H1 (cell line): ENCODE measurements at regions not wholly inside any gene's neighbourhood (a gene's known extent, or its start where the extent isn't known, plus 50 kb on each side); places are given as distances from the start of the nearest gene placed in this dataset.

Source experiments
- CTCF ChIA-PET: fragments of 300-600 bp; sonication (Branson Sonifier 250); formaldehyde crosslinking; loops from one replicate; lab custom pipeline; 2021; ENCODE audit not compliant: partially characterized antibody; lab: Charles Lee
- POLR2A ChIA-PET: fragments of 300-600 bp; sonication (Branson Sonifier 250); formaldehyde crosslinking; loops from one replicate; lab custom pipeline; 2021; ENCODE audit warnings: inconsistent platforms; ENCODE audit not compliant: partially characterized antibody; lab: Charles Lee
- DNase-seq, 2 experiments: peaks; one replicate each; pipeline versions ENCODE4 v3.0.0 to v3.0.0-alpha.2; 2010 to 2022; ENCODE audit warnings: low spot score in 2 of 2, low read depth in 1 of 2, mixed read lengths in 1 of 2
- FAIRE-seq: peaks from 2 replicates; lab custom pipeline; 2011; peaks lifted over from hg19 to GRCh38; lab: Jason Lieb, UNC
- H2AFZ ChIP-seq: 2 replicates; pipeline ENCODE4 v1.8.1; 2012; ENCODE audit warnings: low read length, inconsistent platforms
- H2AK5ac ChIP-seq: 2 replicates; pipeline ENCODE4 v1.6.1; 2013; ENCODE audit warnings: low read depth, low read length
- H2BK120ac ChIP-seq: replicated peaks from 2 replicates; pipeline ENCODE3; 2013; ENCODE audit warnings: low read depth, low read length, inconsistent platforms
- H2BK12ac ChIP-seq: 2 replicates; pipeline ENCODE4 v1.6.1; 2013; ENCODE audit warnings: low read depth, low read length
- H2BK15ac ChIP-seq: 2 replicates; pipeline ENCODE4 v1.6.1; 2013; ENCODE audit warnings: low read length
- H2BK20ac ChIP-seq: 2 replicates; pipeline ENCODE4 v1.6.1; 2013; ENCODE audit warnings: low read length
- H2BK5ac ChIP-seq: 2 replicates; pipeline ENCODE4 v1.6.1; 2013; ENCODE audit warnings: low read depth, low read length
- H3K14ac ChIP-seq: 2 replicates; pipeline ENCODE4 v1.6.1; 2013; ENCODE audit warnings: inconsistent platforms; ENCODE audit not compliant: insufficient read length
- H3K18ac ChIP-seq: 2 replicates; pipeline ENCODE4 v1.6.1; 2013; ENCODE audit warnings: low read length; ENCODE audit errors: extremely low read depth
- H3K23ac ChIP-seq: 2 replicates; pipeline ENCODE4 v1.6.1; 2013; ENCODE audit warnings: inconsistent platforms; ENCODE audit not compliant: insufficient read length
- H3K23me2 ChIP-seq: 2 replicates; pipeline ENCODE4 v1.6.1; 2013; ENCODE audit warnings: low read depth, low read length
- H3K27ac ChIP-seq: 2 replicates; pipeline ENCODE4 v1.6.1; 2011; ENCODE audit warnings: low read depth, low read length, inconsistent platforms
- H3K27me3 ChIP-seq, 4 experiments: replicated peaks in 1 of 4; 1 replicate in 1 of 4; 2 replicates in 3 of 4; pipeline versions ENCODE4 v1.6.1 to v1.8.1; 2011 to 2013; ENCODE audit warnings: low read length in 3 of 4, mild to moderate bottlenecking in 3 of 4, inconsistent platforms in 2 of 4, mixed read lengths in 2 of 4, moderate library complexity in 1 of 4; ENCODE audit not compliant: control insufficient read depth in 3 of 4, insufficient read depth in 3 of 4; ENCODE audit errors: extremely low read depth in 1 of 4
- H3K36me3 ChIP-seq, 4 experiments: 2 replicates each; pipeline versions ENCODE4 v1.6.1 to v1.8.1; 2011 to 2013; ENCODE audit warnings: mild to moderate bottlenecking in 4 of 4, low read length in 3 of 4, moderate library complexity in 2 of 4, control low read depth in 1 of 4, inconsistent platforms in 1 of 4; ENCODE audit not compliant: insufficient read depth in 4 of 4, control insufficient read depth in 2 of 4
- H3K4ac ChIP-seq: replicated peaks from 2 replicates; pipeline ENCODE3; 2013; ENCODE audit warnings: low read length, low read depth, mixed read lengths, inconsistent platforms; ENCODE audit not compliant: insufficient read length
- H3K4me1 ChIP-seq, 4 experiments: replicated peaks in 1 of 4; 1 replicate in 1 of 4; 2 replicates in 3 of 4; pipeline versions ENCODE4 v1.6.1 to v1.8.1; 2011 to 2013; ENCODE audit warnings: low read length in 3 of 4, inconsistent platforms in 2 of 4, mixed read lengths in 1 of 4; ENCODE audit not compliant: insufficient read depth in 4 of 4, control insufficient read depth in 3 of 4
- H3K4me2 ChIP-seq, 2 experiments: 2 replicates each; pipeline versions ENCODE4 v1.6.1 to v1.8.1; 2011 to 2013; ENCODE audit warnings: low read depth in 2 of 2, low read length in 2 of 2, control low read depth in 1 of 2, inconsistent platforms in 1 of 2, mild to moderate bottlenecking in 1 of 2; ENCODE audit not compliant: insufficient read depth in 1 of 2
- H3K4me3 ChIP-seq, 4 experiments: fragments of 200-600, 300-600 bp in 1 of 4; sonication (generic), shearing (Covaris generic), sonication (Bioruptor Twin) in 1 of 4; 2 replicates each; pipeline versions ENCODE4 v1.5.1 to v1.8.1; 2011 to 2016; ENCODE audit warnings: low read length in 4 of 4, low read depth in 3 of 4, control low read depth in 2 of 4, inconsistent platforms in 2 of 4, mild to moderate bottlenecking in 2 of 4, mixed read lengths in 1 of 4, moderate library complexity in 1 of 4; ENCODE audit not compliant: insufficient read depth in 2 of 4; ENCODE audit errors: extremely low read depth in 1 of 4
- H3K56ac ChIP-seq: replicated peaks from 2 replicates; pipeline ENCODE3; 2013; ENCODE audit warnings: low read depth, mild to moderate bottlenecking, mixed read lengths, low read length, inconsistent platforms; ENCODE audit not compliant: insufficient read length
- H3K79me1 ChIP-seq: 2 replicates; pipeline ENCODE4 v1.6.1; 2013; ENCODE audit warnings: low read depth, low read length, control low read depth
- H3K79me2 ChIP-seq, 2 experiments: 2 replicates each; pipeline versions ENCODE4 v1.6.1 to v1.8.1; 2012 to 2013; ENCODE audit warnings: low read length in 2 of 2, mild to moderate bottlenecking in 2 of 2, inconsistent platforms in 1 of 2; ENCODE audit not compliant: insufficient read depth in 2 of 2, control insufficient read depth in 1 of 2
- H3K9ac ChIP-seq, 4 experiments: replicated peaks in 1 of 4; 1 replicate in 1 of 4; 2 replicates in 3 of 4; pipeline versions ENCODE4 v1.6.1 to v1.8.1; 2011 to 2013; ENCODE audit warnings: low read depth in 3 of 4, low read length in 3 of 4, control low read depth in 2 of 4, mild to moderate bottlenecking in 2 of 4, moderate library complexity in 2 of 4, inconsistent platforms in 1 of 4; ENCODE audit errors: extremely low read depth in 1 of 4
- H3K9me3 ChIP-seq, 2 experiments: 2 replicates each; pipeline versions ENCODE4 v1.6.1 to v1.8.1; 2012 to 2013; ENCODE audit warnings: mild to moderate bottlenecking in 2 of 2, moderate library complexity in 2 of 2, control low read depth in 1 of 2, inconsistent platforms in 1 of 2, low read depth in 1 of 2, low read length in 1 of 2, mixed read lengths in 1 of 2; ENCODE audit not compliant: insufficient read depth in 2 of 2
- H4K20me1 ChIP-seq, 2 experiments: replicated peaks in 1 of 2; 2 replicates each; pipeline versions ENCODE3 to v1.8.1; 2011 to 2013; ENCODE audit warnings: inconsistent platforms in 2 of 2, low read length in 2 of 2, mild to moderate bottlenecking in 1 of 2; ENCODE audit not compliant: insufficient read depth in 2 of 2, control insufficient read depth in 1 of 2
- H4K5ac ChIP-seq: 2 replicates; pipeline ENCODE4 v1.6.1; 2013; ENCODE audit warnings: low read length, low read depth, mixed read lengths, inconsistent platforms; ENCODE audit not compliant: insufficient read length
- H4K8ac ChIP-seq: 2 replicates; pipeline ENCODE4 v1.8.0; 2013; ENCODE audit warnings: mild to moderate bottlenecking, moderate library complexity, low read length, inconsistent platforms; ENCODE audit not compliant: insufficient read depth; ENCODE audit errors: extremely low read depth
- H4K91ac ChIP-seq: replicated peaks from 2 replicates; pipeline ENCODE3; 2013; ENCODE audit warnings: low read length, mixed read lengths, inconsistent platforms; ENCODE audit not compliant: insufficient read length
- CEBPB ChIP-seq: IDR thresholded peaks from 2 replicates; pipeline ENCODE4 v1.6.1; 2012; ENCODE audit warnings: low read depth, low read length
- CREB1 ChIP-seq: IDR thresholded peaks from 2 replicates; pipeline ENCODE4 v1.6.1; 2012; ENCODE audit warnings: inconsistent platforms
- EGR1 ChIP-seq: IDR thresholded peaks from 2 replicates; pipeline ENCODE4 v1.6.1; 2011; ENCODE audit warnings: low read depth, low read length, borderline replicate concordance
- GTF2F1 ChIP-seq: IDR thresholded peaks from 2 replicates; pipeline ENCODE4 v1.6.1; 2012; ENCODE audit warnings: low read depth, low read length, improper control_type of control experiment, borderline replicate concordance
- HDAC2 ChIP-seq, 2 experiments: fragments of 300-600 bp in 1 of 2; sonication (generic) in 1 of 2; IDR thresholded peaks; 2 replicates each; pipeline ENCODE4 v1.6.1; 2011 to 2012; ENCODE audit warnings: low read depth in 2 of 2, low read length in 2 of 2, mild to moderate bottlenecking in 2 of 2, moderate library complexity in 2 of 2, borderline replicate concordance in 1 of 2, inconsistent platforms in 1 of 2
- NANOG ChIP-seq: IDR thresholded peaks from 2 replicates; pipeline ENCODE4 v1.6.1; 2011; ENCODE audit warnings: low read length, low read depth, mild to moderate bottlenecking, inconsistent platforms; ENCODE audit not compliant: insufficient read depth, poor library complexity, severe bottlenecking
- POLR2A ChIP-seq, 2 experiments: IDR thresholded peaks; 1 replicate in 1 of 2; 2 replicates in 1 of 2; pipeline ENCODE4 v1.6.1; 2011; ENCODE audit warnings: low read depth in 2 of 2, low read length in 2 of 2, mild to moderate bottlenecking in 2 of 2; ENCODE audit errors: control extremely low read depth in 1 of 2
- RNF2 ChIP-seq: fragments of 200-900, 300-1000 bp; sonication (generic); IDR thresholded peaks from 2 replicates; pipeline ENCODE4 v1.7.1; 2016; ENCODE audit warnings: borderline replicate concordance, low read depth, mild to moderate bottlenecking, antibody characterized with exemption, low read length; ENCODE audit not compliant: poor library complexity, severe bottlenecking; ENCODE audit errors: missing control alignments
- SP2 ChIP-seq: IDR thresholded peaks from 2 replicates; pipeline ENCODE4 v1.6.1; 2012; ENCODE audit warnings: mild to moderate bottlenecking, low read length, inconsistent platforms
- SP4 ChIP-seq: IDR thresholded peaks from 2 replicates; pipeline ENCODE4 v1.6.1; 2012; ENCODE audit warnings: low read length, inconsistent platforms
- SRF ChIP-seq: IDR thresholded peaks from 2 replicates; pipeline ENCODE4 v1.6.1; 2011; ENCODE audit warnings: mild to moderate bottlenecking, low read depth, low read length, moderate library complexity
- TAF7 ChIP-seq: optimal IDR thresholded peaks from 2 replicates; pipeline ENCODE3; 2011; ENCODE audit warnings: low read depth, mild to moderate bottlenecking, inconsistent platforms, low read length, moderate library complexity, borderline replicate concordance
- TCF12 ChIP-seq: IDR thresholded peaks from 2 replicates; pipeline ENCODE4 v1.6.1; 2011; ENCODE audit warnings: low read depth, mild to moderate bottlenecking, low read length
- WGBS, 2 experiments: shearing (Covaris generic) in 1 of 2; methylation state at CpG; one replicate each; pipeline versions ENCODE4 v1.1.6 to v1.1.7; 2013 to 2015; ENCODE audit warnings: low lambda C conversion rate in 2 of 2, mixed read lengths in 2 of 2, inconsistent platforms in 1 of 2, low coverage in 1 of 2, missing lambda C conversion rate in 1 of 2; ENCODE audit not compliant: insufficient replicate concordance in 2 of 2, insufficient coverage in 1 of 2, insufficient read length in 1 of 2; ENCODE audit errors: extremely low coverage in 1 of 2, missing lambda C conversion rate in 1 of 2; 5-methylcytosine and 5-hydroxymethylcytosine counted together
- TF ChIP-seq, protein P1 (sequence below): IDR thresholded peaks from 2 replicates; pipeline ENCODE4 v1.6.1; 2011; ENCODE audit warnings: low read depth, mild to moderate bottlenecking, low read length; ENCODE audit not compliant: insufficient read depth

- Histone ChIP-seq H3K4ac (no peak overlapping the region), H3K36me3 (no peaks in the 10 kb centered on the region; a peak in 1 of 8 replicates), H3K23ac (no peak overlapping the region), H3K56ac (no peak overlapping the region), H2BK120ac (no peak overlapping the region), H3K9me3 (no peaks in the 10 kb centered on the region), H3K4me2 (no peak overlapping the region), H2AFZ (no peak overlapping the region), H4K91ac (no peak overlapping the region), H3K4me3 (no peak overlapping the region), H3K14ac (no peak overlapping the region), H3K23me2 (no peaks in the 10 kb centered on the region), H2BK15ac (no peak overlapping the region), H3K27ac (no peak overlapping the region), H2AK5ac (no peak overlapping the region), H2BK12ac (no peak overlapping the region), H3K27me3 (no peaks in the 10 kb centered on the region), H3K79me1 (no peaks in the 10 kb centered on the region), H4K20me1 (no peaks in the 10 kb centered on the region), H3K4me1 (no peaks in the 10 kb centered on the region), H2BK5ac (no peak overlapping the region), H4K5ac (no peak overlapping the region), H3K9ac (no peak overlapping the region), H4K8ac (no peak overlapping the region), H2BK20ac (no peak overlapping the region), H3K18ac (no peak overlapping the region), H3K79me2 (no peaks in the 10 kb centered on the region)
- POLR2A ChIA-PET: no interaction called here
- DNase-seq (no peak), FAIRE-seq (no peak)
- CTCF ChIA-PET: interaction anchor here (1.3 to 3.2 kb wide), 4 partner anchors 11 to 91 kb away, joined by 3 to 14 read pairs (median 4); no protein-coding TSS in a partner anchor
- 89% methylated on average over 5 of the region's 5 CpGs; no CpG with 5 or more reads in 1 of the 2 experiments for WGBS, 2 experiments
- no peak for TF ChIP-seq SP2
- TF ChIP-seq NANOG: no peak
- TF ChIP-seq POLR2A (IDR thresholded peaks at IDR 0.05; ENCODE audit: control extremely low read depth in 1 of 2, low read depth in 2 of 2, low read length in 2 of 2): no peak
- TF ChIP-seq TAF7: no peak
- no peak for TF ChIP-seq SP4
- TF ChIP-seq HDAC2 (IDR thresholded peaks at IDR 0.05; ENCODE audit: borderline replicate concordance in 1 of 2, low read depth in 2 of 2, low read length in 2 of 2): no peak
- TF ChIP-seq, protein P1, sequence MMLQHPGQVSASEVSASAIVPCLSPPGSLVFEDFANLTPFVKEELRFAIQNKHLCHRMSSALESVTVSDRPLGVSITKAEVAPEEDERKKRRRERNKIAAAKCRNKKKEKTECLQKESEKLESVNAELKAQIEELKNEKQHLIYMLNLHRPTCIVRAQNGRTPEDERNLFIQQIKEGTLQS: no peak
- no peak for TF ChIP-seq RNF2
- TF ChIP-seq SRF: no peak
- TF ChIP-seq CEBPB: no peak
- no peak for TF ChIP-seq GTF2F1
- TF ChIP-seq CREB1: no peak
- TF ChIP-seq EGR1: no peak
- TF ChIP-seq TCF12: no peak
These were observed 669.6 kb downstream of the UQCRFS1 start for GRCh38 chr19:28543244-28543776.
